ENCODE measurements at regions not wholly inside any gene's neighbourhood (a gene's known extent, or its start where the extent isn't known, plus 50 kb on each side); places are given as distances from the start of the nearest gene placed in this dataset.
A peak's percentile ranks its signal among the peaks of the same experiment; 100 is the strongest.
"Not testable (repeated sequence)": the region's sequence is repeated elsewhere in the genome, so short reads cannot be mapped to it uniquely, and the experiment has no call there.

GRCh38 chr6:27743787-27744186 is 168.4 kb downstream of the OR2B2 start:
- no peak for TF ChIP-seq CTCF (IDR thresholded peaks at IDR 0.05; ENCODE audit: control extremely low read depth, extremely low read depth, low read depth, missing control alignments)
- DNase-seq (ENCODE audit: extremely low spot score) = no peak
- ChIA-PET POLR2A (interaction anchor here (0.7 kb wide), 1 partner anchor 128 kb away, joined by 4 read pairs; no protein-coding TSS in a partner anchor), CTCF (interaction anchor here (1.2 to 5.0 kb wide), 2 partner anchors 9 to 29 kb away, joined by 3 to 42 read pairs; no protein-coding TSS in a partner anchor)

GRCh38 chr6:27742833-27743573 is 169.2 kb downstream of the OR2B2 start:
- CTCF ChIA-PET = interaction anchor here (1.0 to 5.0 kb wide), 3 partner anchors 9 to 53 kb away, joined by 3 to 42 read pairs (median 3); no protein-coding TSS in a partner anchor
- TF ChIP-seq CTCF (IDR thresholded peaks at IDR 0.05; ENCODE audit: control extremely low read depth, extremely low read depth, low read depth, missing control alignments) = no peak
- POLR2A ChIA-PET = no interaction called here
- no peak for DNase-seq (ENCODE audit: extremely low spot score)

- CTCF ChIA-PET = interaction anchor here (1.0 to 5.0 kb wide), 2 partner anchors 13 to 33 kb away, joined by 3 to 42 read pairs; no protein-coding TSS in a partner anchor
- POLR2A ChIA-PET; DNase-seq (ENCODE audit: extremely low spot score): not testable (repeated sequence)
These were observed 172.3 kb downstream of the OR2B2 start for GRCh38 chr6:27739902-27740301.

- DNase-seq (ENCODE audit: extremely low spot score) = no peak
- ChIA-PET CTCF (interaction anchor here (0.9 to 1.5 kb wide), 3 partner anchors 16 to 59 kb away, joined by 3 to 6 read pairs (median 3); no protein-coding TSS in a partner anchor), POLR2A (no interaction called here)
- no peak for TF ChIP-seq CTCF (IDR thresholded peaks at IDR 0.05; ENCODE audit: control extremely low read depth, extremely low read depth, low read depth, missing control alignments)
These were observed 175.5 kb downstream of the OR2B2 start for GRCh38 chr6:27736686-27737085.

GRCh38 chr6:27728442-27728841 is 183.8 kb downstream of the OR2B2 start:
- ChIA-PET POLR2A (no interaction called here), CTCF (interaction anchor here (1.1 kb wide), 1 partner anchor 40 kb away, joined by 3 read pairs; no protein-coding TSS in a partner anchor)
- no peak for DNase-seq (ENCODE audit: extremely low spot score)
- no peak for TF ChIP-seq CTCF (IDR thresholded peaks at IDR 0.05; ENCODE audit: control extremely low read depth, extremely low read depth, low read depth, missing control alignments)

GRCh38 chr6:27726619-27727023 is 185.6 kb downstream of the OR2B2 start:
- TF ChIP-seq CTCF (IDR thresholded peaks at IDR 0.05; ENCODE audit: control extremely low read depth, extremely low read depth, low read depth, missing control alignments) = no peak
- DNase-seq (ENCODE audit: extremely low spot score) = peak; percentile 2
- POLR2A ChIA-PET = no interaction called here
- CTCF ChIA-PET = interaction anchor here (0.8 to 1.4 kb wide), 7 partner anchors 9 to 118 kb away, joined by 3 to 4 read pairs (median 3); no protein-coding TSS in a partner anchor
